ENCODE measurements at regions not wholly inside any gene's neighbourhood (a gene's known extent, or its start where the extent isn't known, plus 50 kb on each side); places are given as distances from the start of the nearest gene placed in this dataset.

GRCh38 chr15:27648359-27648758 lies 450.8 kb downstream of the OCA2 start:
- no peak overlapping the region for H3K27ac ChIP-seq
- ATAC-seq = no peak
- peaks cover 0 to 8% (median 0%) of the 10 kb centered on the region in 3 donors for H3K9me3 ChIP-seq
- 54 to 60% methylated on average over 4 of the region's 4 CpGs for WGBS, 2 donors (ENCODE audit: low coverage in 1 of 2)
- no peak overlapping the region for H3K4me3 ChIP-seq
- H3K27me3 ChIP-seq = no peaks in the 10 kb centered on the region
- TF ChIP-seq CTCF (IDR thresholded peaks at IDR 0.05) = no peak
- no peak for TF ChIP-seq POLR2A (IDR thresholded peaks at IDR 0.05)
- no peaks in the 10 kb centered on the region for H3K4me1 ChIP-seq
- no peaks in the 10 kb centered on the region for H3K36me3 ChIP-seq

DNA sequence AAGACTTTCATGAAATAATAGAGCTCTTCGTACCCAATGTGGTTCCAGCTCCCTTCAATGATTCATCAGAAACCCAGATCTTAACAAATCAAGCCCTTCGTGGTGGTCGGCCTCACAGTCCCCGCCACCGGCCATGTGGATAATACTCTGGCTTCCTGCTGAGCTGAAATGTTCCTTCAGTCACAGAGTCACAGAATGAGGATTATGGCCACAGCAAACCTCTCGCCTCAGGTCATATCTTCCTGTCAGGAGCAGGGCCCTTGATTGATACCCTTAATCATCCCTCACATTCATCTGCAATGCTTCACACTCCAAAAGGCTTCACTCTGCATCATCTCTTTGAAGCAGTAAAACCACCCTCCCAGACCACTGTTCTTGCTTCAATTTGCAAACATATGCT lies 452.6 kb downstream of the OCA2 start:
- Histone ChIP-seq H3K9me3 (peaks cover 0 to 20% (median 0%) of the 10 kb centered on the region in 3 donors), H3K27ac (no peak overlapping the region), H3K27me3 (no peaks in the 10 kb centered on the region), H3K4me3 (no peak overlapping the region), H3K36me3 (no peaks in the 10 kb centered on the region), H3K4me1 (no peaks in the 10 kb centered on the region)
- WGBS, 2 donors (ENCODE audit: low coverage in 1 of 2) = 50 to 59% methylated on average over 6 of the region's 6 CpGs
- TF ChIP-seq CTCF (IDR thresholded peaks at IDR 0.05) (no peak), POLR2AphosphoS5 (IDR thresholded peaks at IDR 0.05) (no peak), EP300 (IDR thresholded peaks at IDR 0.05) (no peak), POLR2A (IDR thresholded peaks at IDR 0.05) (no peak)
- ATAC-seq = no peak

GRCh38 chr15:27645672-27646071 lies 453.4 kb downstream of the OCA2 start:
- Histone ChIP-seq H3K36me3 (no peaks in the 10 kb centered on the region), H3K27ac (no peak overlapping the region), H3K27me3 (no peaks in the 10 kb centered on the region), H3K9me3 (peaks cover 0 to 20% (median 0%) of the 10 kb centered on the region in 3 donors), H3K4me1 (no peaks in the 10 kb centered on the region), H3K4me3 (no peak overlapping the region)
- TF ChIP-seq POLR2A (IDR thresholded peaks at IDR 0.05) = no peak
- TF ChIP-seq EP300 (IDR thresholded peaks at IDR 0.05) = no peak
- TF ChIP-seq POLR2AphosphoS5 (IDR thresholded peaks at IDR 0.05) = no peak
- no peak for TF ChIP-seq CTCF (IDR thresholded peaks at IDR 0.05)
- WGBS, 2 donors (ENCODE audit: low coverage in 1 of 2) = 62 to 65% methylated on average over 3 of the region's 3 CpGs
- ATAC-seq = no peak

DNA sequence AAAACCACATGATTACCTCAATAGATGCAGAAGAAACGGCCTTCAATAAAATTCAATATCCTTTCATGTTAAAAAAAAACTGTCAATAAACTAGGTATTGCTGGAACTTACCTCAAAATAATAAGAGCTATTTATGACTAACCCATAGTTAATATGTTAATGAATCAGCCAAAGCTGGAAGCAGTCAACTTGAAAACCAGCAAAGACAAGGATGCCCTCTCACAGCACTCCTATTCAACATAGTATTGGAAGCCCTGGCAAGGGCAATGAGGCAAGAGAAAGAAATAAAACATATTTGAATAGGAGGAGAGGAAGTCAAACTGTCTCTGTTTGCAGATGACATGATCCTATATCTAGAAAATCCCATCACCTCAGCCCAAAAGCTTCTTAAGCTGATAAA lies 456.1 kb downstream of the OCA2 start:
- Histone ChIP-seq H3K36me3 (no peaks in the 10 kb centered on the region), H3K4me3 (no peak overlapping the region), H3K27ac (no peak overlapping the region), H3K4me1 (no peaks in the 10 kb centered on the region), H3K9me3 (peaks cover 0 to 32% (median 0%) of the 10 kb centered on the region in 3 donors), H3K27me3 (no peaks in the 10 kb centered on the region)
- WGBS, 2 donors (ENCODE audit: low coverage in 1 of 2) = 57 to 88% methylated on average over 1 of the region's 1 CpG
- TF ChIP-seq CTCF (IDR thresholded peaks at IDR 0.05) (no peak), EP300 (IDR thresholded peaks at IDR 0.05) (no peak), POLR2A (IDR thresholded peaks at IDR 0.05) (no peak), POLR2AphosphoS5 (IDR thresholded peaks at IDR 0.05) (no peak)
- no peak for ATAC-seq

GRCh38 chr15:27639595-27639994 lies 459.5 kb downstream of the OCA2 start:
- no peak overlapping the region for H3K4me3 ChIP-seq
- no peaks in the 10 kb centered on the region for H3K4me1 ChIP-seq
- no peak for ATAC-seq
- H3K27me3 ChIP-seq = no peaks in the 10 kb centered on the region
- no peak overlapping the region for H3K27ac ChIP-seq
- H3K9me3 ChIP-seq = peaks cover 0 to 32% (median 0%) of the 10 kb centered on the region in 3 donors
- no peak for TF ChIP-seq CTCF (IDR thresholded peaks at IDR 0.05)
- TF ChIP-seq POLR2AphosphoS5 (IDR thresholded peaks at IDR 0.05) = no peak
- TF ChIP-seq EP300 (IDR thresholded peaks at IDR 0.05) = no peak
- no peak for TF ChIP-seq POLR2A (IDR thresholded peaks at IDR 0.05)
- H3K36me3 ChIP-seq = no peaks in the 10 kb centered on the region
- WGBS, 2 donors (ENCODE audit: low coverage in 1 of 2) = no CpG with 5 or more reads among the region's 9 CpGs
